ENCODE measurements at regions not wholly inside any gene's neighbourhood (a gene's known extent, or its start where the extent isn't known, plus 50 kb on each side); places are given as distances from the start of the nearest gene placed in this dataset.

DNA sequence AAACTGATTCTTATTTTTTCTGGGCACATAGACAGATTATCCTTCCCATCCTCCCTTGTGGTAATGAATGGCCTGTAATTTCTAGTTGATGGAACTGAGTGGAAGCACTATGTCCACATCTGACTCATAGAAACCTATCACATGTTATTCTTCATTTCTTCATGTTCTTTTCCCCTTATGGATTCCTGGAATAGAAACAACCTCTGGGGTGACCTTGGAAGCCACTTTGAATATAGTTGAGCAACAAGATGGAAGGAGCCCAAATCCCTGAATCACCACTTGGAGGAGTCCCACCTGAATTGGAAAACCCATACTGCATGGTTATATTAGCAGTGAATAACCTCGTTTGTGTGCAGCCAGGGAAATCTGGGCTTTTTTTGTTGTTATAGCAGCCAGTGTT, 137.8 kb downstream of the MID1IP1 start:
- no peak overlapping the region for H3K4me2 ChIP-seq (ENCODE audit: low read length)
- H3K79me2 ChIP-seq (ENCODE audit: insufficient read depth, low read length) = no peaks in the 10 kb centered on the region
- H3K27me3 ChIP-seq (ENCODE audit: insufficient read depth, low read length) = no peaks in the 10 kb centered on the region
- no peak overlapping the region for H3K27ac ChIP-seq (ENCODE audit: low read depth, low read length)
- no TSS peak for BruUV-seq (replicated peaks)
- intact Hi-C loops (cut with micrococcal nuclease) = no loop called here
- ATAC-seq (no peak), DNase-seq (ENCODE audit: low read depth, low spot score) (no peak)
- TF ChIP-seq, protein P1, sequence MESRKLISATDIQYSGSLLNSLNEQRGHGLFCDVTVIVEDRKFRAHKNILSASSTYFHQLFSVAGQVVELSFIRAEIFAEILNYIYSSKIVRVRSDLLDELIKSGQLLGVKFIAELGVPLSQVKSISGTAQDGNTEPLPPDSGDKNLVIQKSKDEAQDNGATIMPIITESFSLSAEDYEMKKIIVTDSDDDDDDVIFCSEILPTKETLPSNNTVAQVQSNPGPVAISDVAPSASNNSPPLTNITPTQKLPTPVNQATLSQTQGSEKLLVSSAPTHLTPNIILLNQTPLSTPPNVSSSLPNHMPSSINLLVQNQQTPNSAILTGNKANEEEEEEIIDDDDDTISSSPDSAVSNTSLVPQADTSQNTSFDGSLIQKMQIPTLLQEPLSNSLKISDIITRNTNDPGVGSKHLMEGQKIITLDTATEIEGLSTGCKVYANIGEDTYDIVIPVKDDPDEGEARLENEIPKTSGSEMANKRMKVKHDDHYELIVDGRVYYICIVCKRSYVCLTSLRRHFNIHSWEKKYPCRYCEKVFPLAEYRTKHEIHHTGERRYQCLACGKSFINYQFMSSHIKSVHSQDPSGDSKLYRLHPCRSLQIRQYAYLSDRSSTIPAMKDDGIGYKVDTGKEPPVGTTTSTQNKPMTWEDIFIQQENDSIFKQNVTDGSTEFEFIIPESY (IDR thresholded peaks at IDR 0.05; ENCODE audit: extremely low read depth, insufficient replicate concordance, low read length) = no peak
- TF ChIP-seq RAD21 (IDR thresholded peaks at IDR 0.05; ENCODE audit: low read depth) (no peak), SIN3A (IDR thresholded peaks at IDR 0.05; ENCODE audit: low read depth) (no peak), ZFX (IDR thresholded peaks at IDR 0.05) (no peak), EZH2phosphoT487 (IDR thresholded peaks at IDR 0.05; ENCODE audit: borderline replicate concordance) (no peak), CBX3 (IDR thresholded peaks at IDR 0.05; ENCODE audit: low read depth) (no peak), FOSL1 (IDR thresholded peaks at IDR 0.05; ENCODE audit: low read depth) (no peak), TCF7L2 (IDR thresholded peaks at IDR 0.05; ENCODE audit: borderline replicate concordance, extremely low read depth, insufficient read depth, insufficient read length) (no peak), SRF (IDR thresholded peaks at IDR 0.05; ENCODE audit: low read depth) (no peak), ZNF274 (IDR thresholded peaks at IDR 0.05; ENCODE audit: low read depth, low read length) (no peak), JUND (IDR thresholded peaks at IDR 0.05) (no peak), YY1 (IDR thresholded peaks at IDR 0.05; ENCODE audit: extremely low read depth, insufficient replicate concordance, low read depth, low read length) (no peak), POLR2AphosphoS5 (IDR thresholded peaks at IDR 0.05; ENCODE audit: low read depth, low read length) (no peak), CEBPB (IDR thresholded peaks at IDR 0.05; ENCODE audit: low read depth) (no peak), POLR2A (IDR thresholded peaks at IDR 0.05; ENCODE audit: borderline replicate concordance, extremely low read depth, insufficient read depth, insufficient read length) (no peak)
- TF ChIP-seq, protein P2, sequence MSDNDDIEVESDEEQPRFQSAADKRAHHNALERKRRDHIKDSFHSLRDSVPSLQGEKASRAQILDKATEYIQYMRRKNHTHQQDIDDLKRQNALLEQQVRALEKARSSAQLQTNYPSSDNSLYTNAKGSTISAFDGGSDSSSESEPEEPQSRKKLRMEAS (IDR thresholded peaks at IDR 0.05) = no peak
- TF ChIP-seq, protein P3, sequence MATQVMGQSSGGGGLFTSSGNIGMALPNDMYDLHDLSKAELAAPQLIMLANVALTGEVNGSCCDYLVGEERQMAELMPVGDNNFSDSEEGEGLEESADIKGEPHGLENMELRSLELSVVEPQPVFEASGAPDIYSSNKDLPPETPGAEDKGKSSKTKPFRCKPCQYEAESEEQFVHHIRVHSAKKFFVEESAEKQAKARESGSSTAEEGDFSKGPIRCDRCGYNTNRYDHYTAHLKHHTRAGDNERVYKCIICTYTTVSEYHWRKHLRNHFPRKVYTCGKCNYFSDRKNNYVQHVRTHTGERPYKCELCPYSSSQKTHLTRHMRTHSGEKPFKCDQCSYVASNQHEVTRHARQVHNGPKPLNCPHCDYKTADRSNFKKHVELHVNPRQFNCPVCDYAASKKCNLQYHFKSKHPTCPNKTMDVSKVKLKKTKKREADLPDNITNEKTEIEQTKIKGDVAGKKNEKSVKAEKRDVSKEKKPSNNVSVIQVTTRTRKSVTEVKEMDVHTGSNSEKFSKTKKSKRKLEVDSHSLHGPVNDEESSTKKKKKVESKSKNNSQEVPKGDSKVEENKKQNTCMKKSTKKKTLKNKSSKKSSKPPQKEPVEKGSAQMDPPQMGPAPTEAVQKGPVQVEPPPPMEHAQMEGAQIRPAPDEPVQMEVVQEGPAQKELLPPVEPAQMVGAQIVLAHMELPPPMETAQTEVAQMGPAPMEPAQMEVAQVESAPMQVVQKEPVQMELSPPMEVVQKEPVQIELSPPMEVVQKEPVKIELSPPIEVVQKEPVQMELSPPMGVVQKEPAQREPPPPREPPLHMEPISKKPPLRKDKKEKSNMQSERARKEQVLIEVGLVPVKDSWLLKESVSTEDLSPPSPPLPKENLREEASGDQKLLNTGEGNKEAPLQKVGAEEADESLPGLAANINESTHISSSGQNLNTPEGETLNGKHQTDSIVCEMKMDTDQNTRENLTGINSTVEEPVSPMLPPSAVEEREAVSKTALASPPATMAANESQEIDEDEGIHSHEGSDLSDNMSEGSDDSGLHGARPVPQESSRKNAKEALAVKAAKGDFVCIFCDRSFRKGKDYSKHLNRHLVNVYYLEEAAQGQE (IDR thresholded peaks at IDR 0.05; ENCODE audit: low read depth) = no peak
- TF ChIP-seq, protein P4, sequence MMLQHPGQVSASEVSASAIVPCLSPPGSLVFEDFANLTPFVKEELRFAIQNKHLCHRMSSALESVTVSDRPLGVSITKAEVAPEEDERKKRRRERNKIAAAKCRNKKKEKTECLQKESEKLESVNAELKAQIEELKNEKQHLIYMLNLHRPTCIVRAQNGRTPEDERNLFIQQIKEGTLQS (IDR thresholded peaks at IDR 0.05) = no peak
- TF ChIP-seq, protein P5, sequence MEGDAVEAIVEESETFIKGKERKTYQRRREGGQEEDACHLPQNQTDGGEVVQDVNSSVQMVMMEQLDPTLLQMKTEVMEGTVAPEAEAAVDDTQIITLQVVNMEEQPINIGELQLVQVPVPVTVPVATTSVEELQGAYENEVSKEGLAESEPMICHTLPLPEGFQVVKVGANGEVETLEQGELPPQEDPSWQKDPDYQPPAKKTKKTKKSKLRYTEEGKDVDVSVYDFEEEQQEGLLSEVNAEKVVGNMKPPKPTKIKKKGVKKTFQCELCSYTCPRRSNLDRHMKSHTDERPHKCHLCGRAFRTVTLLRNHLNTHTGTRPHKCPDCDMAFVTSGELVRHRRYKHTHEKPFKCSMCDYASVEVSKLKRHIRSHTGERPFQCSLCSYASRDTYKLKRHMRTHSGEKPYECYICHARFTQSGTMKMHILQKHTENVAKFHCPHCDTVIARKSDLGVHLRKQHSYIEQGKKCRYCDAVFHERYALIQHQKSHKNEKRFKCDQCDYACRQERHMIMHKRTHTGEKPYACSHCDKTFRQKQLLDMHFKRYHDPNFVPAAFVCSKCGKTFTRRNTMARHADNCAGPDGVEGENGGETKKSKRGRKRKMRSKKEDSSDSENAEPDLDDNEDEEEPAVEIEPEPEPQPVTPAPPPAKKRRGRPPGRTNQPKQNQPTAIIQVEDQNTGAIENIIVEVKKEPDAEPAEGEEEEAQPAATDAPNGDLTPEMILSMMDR (IDR thresholded peaks at IDR 0.05 in 2 of 3, conservative IDR thresholded peaks at IDR 0.05 in 1 of 3; ENCODE audit: borderline replicate concordance in 1 of 3, insufficient read depth in 1 of 3, low read depth in 2 of 3, low read length in 2 of 3) = no peak
- ChIA-PET POLR2A (no interaction called here), CTCF (no interaction called here), RAD21 (ENCODE audit: low non-redundant PET in 1 of 2, low total read pairs in 2 of 2, uncharacterized antibody in 2 of 2, unreplicated experiment in 2 of 2) (no interaction called here)
- no peaks in the 10 kb centered on the region for H3K4me1 ChIP-seq (ENCODE audit: control insufficient read depth in 1 of 2, insufficient read depth in 2 of 2, low read length in 2 of 2)
- H3K9me3 ChIP-seq (ENCODE audit: control insufficient read depth in 1 of 2, insufficient read depth in 1 of 2, low read depth in 1 of 2, low read length in 2 of 2) = no peaks in the 10 kb centered on the region
- no peak overlapping the region for H2AFZ ChIP-seq (ENCODE audit: low read depth, low read length, poor library complexity, severe bottlenecking)
- no peaks in the 10 kb centered on the region for H3K36me3 ChIP-seq (ENCODE audit: control insufficient read depth in 1 of 2, insufficient read depth in 2 of 2, low read length in 2 of 2)
- no peaks in the 10 kb centered on the region for H3K9me2 ChIP-seq (ENCODE audit: insufficient read depth)
- H3K9ac ChIP-seq (ENCODE audit: low read length) = no peak overlapping the region
- H3K4me3 ChIP-seq (replicated peaks in 1 of 2; ENCODE audit: low read depth in 1 of 2, low read length in 2 of 2) = no peak overlapping the region
- H4K20me1 ChIP-seq (ENCODE audit: insufficient read depth) = no peaks in the 10 kb centered on the region

All from HCT116 (cell line).